GM08714 (cell line): ENCODE measurements at regions not wholly inside any gene's neighbourhood (a gene's known extent, or its start where the extent isn't known, plus 50 kb on each side); places are given as distances from the start of the nearest gene placed in this dataset.

Experiments
- H3K4me3 ChIP-seq: fragments of 200-500 bp; sonication (Bioruptor generic); 2 replicates; pipeline ENCODE4 v1.5.1; 2014; ENCODE audit warnings: mild to moderate bottlenecking, low read length, inconsistent platforms
- ZNF274 ChIP-seq: IDR thresholded peaks from 2 replicates; pipeline ENCODE4 v1.6.1; 2012; ENCODE audit warnings: mild to moderate bottlenecking, low read depth, low read length

DNA sequence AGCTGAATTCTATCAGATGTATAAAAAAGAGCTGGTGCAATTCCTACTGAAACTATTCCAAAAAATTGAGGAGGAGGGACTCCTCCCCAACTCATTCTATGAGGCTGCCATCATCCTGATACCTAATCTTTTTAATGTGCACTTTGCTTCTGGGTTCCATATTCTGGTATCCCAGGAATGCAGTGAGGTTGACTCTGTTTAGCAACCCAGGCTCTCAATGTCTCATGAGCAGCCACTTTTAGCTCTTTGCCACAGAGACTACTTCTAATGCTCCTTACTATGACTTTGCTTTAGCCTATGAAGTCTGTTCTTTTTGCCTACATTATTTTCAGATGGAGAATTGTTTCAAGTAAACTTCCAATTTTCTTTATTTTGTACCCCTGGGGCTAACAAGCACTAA is 185.5 kb upstream of the NRSN1 start:
- H3K4me3 ChIP-seq: no peak overlapping the region
- no peak for TF ChIP-seq ZNF274

DNA sequence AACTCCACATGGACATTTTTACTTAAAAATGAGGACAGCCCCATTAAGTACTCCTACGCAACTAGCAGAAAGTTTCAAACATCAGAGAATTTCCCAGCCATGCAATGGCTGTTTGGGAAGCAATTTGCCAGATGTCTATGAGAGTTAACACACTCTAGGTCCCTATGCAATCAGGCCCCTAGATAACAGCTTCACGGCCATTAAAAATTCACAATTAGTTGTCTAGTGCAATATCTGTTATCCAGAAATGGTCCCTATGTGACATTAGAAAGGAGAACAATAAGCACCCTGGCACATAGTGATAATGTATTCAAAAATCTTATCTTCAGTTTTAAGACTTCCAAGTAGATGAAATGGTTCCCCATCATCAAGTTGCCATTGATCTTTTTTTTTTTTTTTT is 174.3 kb upstream of the NRSN1 start:
- TF ChIP-seq ZNF274: no peak
- no peak overlapping the region for H3K4me3 ChIP-seq

DNA sequence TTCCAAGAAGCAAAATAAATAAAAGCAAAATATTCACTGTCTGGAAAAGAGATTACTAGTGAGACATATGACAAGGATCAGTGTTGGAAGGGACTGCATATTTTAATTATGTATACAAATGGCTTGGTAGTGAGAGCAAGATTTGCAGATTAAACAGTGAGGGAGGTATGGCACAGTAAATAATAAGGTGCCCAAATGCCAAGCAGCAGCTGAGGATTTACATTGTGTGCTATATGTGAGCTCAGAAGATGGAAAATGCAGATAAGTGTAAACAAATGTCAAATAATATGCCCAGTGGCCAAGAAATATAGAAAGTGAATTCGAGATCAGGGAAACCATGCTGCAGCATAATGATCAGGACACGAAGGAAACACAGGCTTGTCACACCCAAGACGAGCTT is 173.8 kb upstream of the NRSN1 start:
- no peak overlapping the region for H3K4me3 ChIP-seq
- TF ChIP-seq ZNF274: no peak

DNA sequence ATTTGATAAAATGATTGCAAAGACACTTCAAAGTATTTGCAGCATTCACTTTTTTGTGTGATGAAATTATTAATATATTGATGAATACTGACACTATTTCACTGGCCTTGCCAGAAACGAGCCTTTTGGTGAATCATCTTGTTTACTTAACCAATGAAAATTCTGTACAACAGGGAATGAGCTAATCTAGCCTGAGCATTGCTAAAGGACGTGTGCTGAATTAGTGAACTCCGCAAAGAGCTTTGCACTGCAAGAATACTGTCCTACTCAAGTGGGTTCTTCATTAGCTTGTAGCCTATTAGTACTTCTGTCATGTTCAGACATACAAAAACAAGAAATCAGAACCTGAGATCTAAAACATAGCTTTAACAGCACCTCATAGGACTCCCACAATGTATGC is 172.0 kb upstream of the NRSN1 start:
- TF ChIP-seq ZNF274: no peak
- no peak overlapping the region for H3K4me3 ChIP-seq

DNA sequence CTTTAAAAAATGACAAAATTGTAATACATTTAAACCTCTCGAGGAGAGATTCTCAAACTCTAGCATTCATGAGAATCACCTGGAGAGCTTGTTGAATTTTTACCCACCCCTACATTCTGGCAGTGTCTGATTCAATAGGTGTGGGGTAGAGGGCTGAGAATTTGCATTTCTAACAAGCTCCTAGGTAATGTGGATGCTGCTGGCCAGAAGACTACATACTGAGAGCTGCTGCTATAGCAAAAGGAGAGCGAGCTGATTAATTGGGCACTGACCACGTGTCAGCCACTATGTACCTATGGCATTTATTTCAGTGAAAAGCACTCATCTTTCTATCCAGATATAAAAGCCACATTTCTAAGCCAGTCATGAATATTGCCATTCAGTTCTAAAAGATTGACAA is 169.0 kb upstream of the NRSN1 start:
- H3K4me3 ChIP-seq: no peak overlapping the region
- no peak for TF ChIP-seq ZNF274

DNA sequence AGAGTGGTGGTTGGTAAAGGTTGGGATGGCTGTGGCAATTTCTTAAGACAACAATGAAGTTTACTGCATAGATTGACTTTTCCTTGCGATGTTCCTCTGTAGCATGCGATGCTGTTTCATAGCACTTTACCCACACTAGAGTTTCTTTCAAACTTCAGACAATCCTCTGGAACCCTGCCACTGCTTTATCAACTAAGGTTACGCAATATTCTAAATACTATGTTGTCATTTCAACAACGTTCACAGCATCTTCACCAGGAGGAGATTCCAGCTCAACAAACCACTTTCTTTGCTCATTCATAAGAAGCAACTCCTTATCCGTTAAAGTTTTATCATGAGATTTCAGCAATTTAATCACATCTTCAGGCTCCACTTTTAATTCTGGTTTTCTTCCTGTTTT is 161.2 kb upstream of the NRSN1 start:
- H3K4me3 ChIP-seq: no peak overlapping the region
- no peak for TF ChIP-seq ZNF274

DNA sequence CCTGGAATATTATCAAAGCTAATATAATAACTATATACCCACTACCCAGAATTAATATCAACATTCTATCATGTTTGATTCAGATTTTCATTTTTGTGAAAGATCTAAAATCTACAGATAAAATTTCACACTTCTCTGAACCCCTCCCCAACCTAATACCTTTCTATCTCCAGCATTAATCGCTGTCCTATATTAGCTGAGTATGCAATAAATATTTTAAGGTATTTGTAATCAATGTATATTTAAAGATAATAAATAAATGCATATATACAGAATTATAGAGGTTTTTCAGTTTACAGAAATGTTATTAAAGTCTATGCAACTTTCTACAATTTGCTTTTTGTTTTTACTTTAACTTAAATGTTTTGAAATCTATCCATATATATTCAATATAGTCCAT is 156.7 kb upstream of the NRSN1 start:
- H3K4me3 ChIP-seq: no peak overlapping the region
- TF ChIP-seq ZNF274: no peak

DNA sequence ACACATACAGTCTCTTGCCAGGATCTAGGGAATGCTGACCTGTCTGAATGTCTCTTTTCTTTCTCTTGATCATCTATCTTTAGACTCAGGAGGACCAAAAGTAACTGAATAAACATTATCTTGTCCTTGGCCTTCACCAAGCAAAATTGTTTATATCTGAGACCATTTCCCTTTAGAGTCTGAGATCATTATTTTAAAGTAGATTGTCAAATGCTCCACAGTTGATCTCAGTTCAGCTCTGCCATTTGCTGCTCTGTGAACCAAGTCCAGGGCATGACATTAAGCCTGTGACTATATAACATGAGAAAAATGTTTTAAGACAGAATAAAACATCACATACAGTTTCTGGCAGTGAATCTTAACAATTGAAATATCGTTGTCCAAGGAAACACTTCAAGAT is 148.3 kb upstream of the NRSN1 start:
- H3K4me3 ChIP-seq: no peak overlapping the region

DNA sequence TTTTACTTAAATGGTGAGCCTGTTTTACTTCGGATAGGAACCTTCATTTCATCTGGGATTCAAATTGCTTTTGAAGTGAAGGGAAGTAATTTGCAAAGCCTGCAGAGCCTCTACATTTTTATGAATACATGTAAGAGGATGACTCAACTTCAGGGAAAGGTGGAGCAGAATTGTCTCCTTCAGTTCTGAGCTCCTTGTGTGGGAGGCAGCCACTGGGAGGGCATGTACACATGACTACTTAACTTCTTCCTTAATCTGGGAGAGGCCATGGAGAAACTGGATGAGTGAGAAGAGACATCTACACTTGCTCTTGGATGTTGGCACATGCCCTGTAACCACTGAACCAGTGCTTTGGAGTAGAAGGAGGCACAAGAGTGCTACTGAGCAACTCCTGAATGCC is 145.1 kb upstream of the NRSN1 start:
- no peak for TF ChIP-seq ZNF274
- no peak overlapping the region for H3K4me3 ChIP-seq

More for the DNA sequence above, 148.3 kb upstream of the NRSN1 start:
- no peak for TF ChIP-seq ZNF274

DNA sequence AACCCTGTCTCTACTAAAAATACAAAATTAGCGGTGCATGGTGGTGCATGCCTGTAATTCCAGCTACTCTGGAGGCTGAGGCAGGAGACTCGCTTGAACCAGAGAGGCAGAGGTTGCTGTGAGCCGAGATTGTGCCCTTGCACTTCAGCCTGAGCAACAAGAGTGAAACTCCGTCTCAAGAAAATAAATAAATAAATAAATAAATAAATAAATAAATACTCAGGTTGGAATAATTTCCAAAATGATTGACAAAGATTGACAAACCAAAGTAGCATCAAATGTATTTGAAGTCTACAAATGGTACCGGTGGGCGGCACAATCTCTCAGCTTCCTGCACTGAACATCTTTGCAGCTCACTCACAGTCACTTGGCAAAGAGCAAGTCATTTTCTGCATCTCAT is 144.1 kb upstream of the NRSN1 start:
- no peak for TF ChIP-seq ZNF274

DNA sequence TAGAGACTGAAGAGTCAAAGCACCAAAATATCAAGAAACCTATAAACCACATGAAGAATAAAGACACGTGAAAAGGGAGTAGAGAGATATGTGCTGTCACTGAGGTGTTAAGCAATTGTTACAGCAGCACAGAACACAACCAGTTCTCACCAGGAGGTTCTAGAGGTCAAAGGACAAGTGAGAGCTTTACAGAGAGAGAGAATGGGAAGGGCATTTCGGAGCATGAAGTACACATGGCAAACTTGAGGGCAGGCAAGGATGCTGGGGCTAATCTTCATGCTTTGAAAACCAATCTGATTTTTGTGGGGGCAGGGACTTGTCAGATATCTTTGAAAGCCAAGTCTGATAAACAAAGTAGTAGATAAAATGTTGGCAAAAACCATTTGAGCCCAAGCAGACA is 142.3 kb upstream of the NRSN1 start:
- TF ChIP-seq ZNF274: no peak
- H3K4me3 ChIP-seq: no peak overlapping the region

More for the DNA sequence above, 144.1 kb upstream of the NRSN1 start:
- no peak overlapping the region for H3K4me3 ChIP-seq

DNA sequence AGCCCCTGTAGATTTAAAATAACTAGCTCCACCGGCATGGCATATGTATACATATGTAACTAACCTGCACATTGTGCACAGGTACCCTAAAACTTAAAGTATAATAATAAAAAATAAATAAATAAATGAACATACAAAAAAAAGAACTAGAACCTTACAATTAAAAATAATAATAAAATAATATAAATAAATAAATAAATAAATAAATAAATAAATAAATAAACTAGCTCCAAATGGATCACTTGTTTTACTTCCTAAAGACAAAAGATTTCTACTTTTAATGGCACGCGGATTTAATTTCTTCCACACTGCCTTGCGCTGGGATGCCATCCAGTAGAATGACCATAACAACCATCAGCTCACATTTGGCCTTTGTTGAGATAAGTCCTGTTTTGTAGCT is 141.0 kb upstream of the NRSN1 start:
- no peak for TF ChIP-seq ZNF274
- no peak overlapping the region for H3K4me3 ChIP-seq

DNA sequence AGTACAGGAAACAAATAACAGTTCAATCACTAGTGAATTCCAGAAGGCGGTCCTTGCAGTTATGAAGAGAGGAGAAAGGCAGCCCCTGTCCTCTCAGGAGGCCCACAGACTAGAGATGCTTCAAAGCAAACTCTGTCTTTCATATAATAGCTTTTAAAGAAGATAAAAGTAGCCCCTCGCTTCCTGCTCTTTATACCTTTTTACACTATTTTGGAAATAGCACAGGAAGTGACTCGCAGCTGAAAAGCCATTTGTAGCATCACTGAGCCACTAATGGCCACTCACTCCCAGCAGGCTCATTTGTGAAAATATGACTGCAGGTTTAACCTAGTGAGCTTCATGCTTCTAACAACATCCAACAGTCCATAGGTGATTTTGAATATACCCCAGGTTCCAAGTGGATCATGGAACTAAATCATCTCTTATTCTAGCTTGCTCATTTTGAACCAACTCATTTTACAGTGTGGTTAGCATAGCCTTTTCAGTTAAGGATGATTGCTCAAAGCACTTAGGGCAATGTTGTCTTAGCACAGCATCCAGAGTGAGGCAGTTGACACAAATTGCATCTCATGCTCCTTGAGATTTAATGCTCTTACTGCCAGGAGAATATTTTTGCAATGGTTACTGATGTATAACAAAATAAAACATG is 136.0 kb upstream of the NRSN1 start:
- no peak for TF ChIP-seq ZNF274
- H3K4me3 ChIP-seq: no peak overlapping the region

DNA sequence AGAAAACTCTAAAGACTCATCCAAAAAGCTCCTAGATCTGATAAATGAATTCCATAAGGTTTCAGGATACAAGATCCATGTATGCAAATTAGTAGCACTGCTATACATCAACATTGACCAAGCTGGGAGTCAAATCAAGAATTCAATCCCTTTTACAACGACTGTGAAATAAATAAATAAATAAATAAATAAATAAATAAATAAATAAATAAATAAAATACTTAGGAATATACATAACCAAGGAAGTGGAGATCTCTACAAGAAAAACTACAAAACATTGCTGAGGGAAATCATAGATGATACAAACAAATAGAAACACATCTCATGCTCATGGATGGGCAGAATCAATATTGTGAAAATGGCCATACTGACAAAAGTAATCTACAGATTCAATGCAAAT is 132.0 kb upstream of the NRSN1 start:
- no peak overlapping the region for H3K4me3 ChIP-seq
- no peak for TF ChIP-seq ZNF274

DNA sequence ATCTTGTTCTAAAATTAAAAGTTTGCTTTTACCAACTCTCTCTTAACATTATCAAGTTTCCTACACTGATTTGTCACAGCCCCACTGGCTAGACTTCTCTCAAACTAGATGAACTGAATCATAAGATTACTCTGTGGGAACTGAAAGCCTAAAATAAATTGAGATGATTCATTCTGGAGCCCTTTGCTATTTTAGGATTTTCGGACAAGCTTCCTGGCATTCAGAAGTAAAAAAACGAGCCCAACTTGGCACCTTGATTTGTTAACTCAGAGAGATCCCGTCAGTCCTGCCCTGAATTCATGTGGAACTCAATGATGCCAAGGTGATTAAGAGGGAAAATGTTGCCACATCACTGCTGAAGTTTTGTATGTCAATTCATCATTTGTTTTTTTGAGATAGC is 122.0 kb upstream of the NRSN1 start:
- no peak for TF ChIP-seq ZNF274

DNA sequence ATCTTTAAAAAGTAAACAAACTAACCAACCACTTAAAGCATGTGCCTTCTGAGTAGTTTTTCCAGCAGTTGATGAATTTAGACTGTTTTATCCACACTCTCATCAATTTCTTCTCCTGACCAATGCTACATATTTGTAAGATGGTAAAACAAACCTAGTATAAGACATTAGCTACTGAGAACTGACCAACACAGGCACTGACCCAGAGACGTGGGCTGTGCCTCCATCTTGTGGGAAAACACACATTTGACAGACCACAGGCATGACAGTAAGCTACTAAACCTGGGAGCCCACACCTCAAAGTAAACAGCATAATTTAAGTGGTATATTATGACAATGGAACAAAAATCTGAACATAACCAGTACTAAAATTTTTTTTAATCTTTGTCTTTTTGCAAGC is 121.4 kb upstream of the NRSN1 start:
- no peak overlapping the region for H3K4me3 ChIP-seq
- no peak for TF ChIP-seq ZNF274

More for the DNA sequence above, 122.0 kb upstream of the NRSN1 start:
- no peak overlapping the region for H3K4me3 ChIP-seq
